Endodermal cell (in vitro differentiated cells): ENCODE measurements at regions not wholly inside any gene's neighbourhood (a gene's known extent, or its start where the extent isn't known, plus 50 kb on each side); places are given as distances from the start of the nearest gene placed in this dataset.

Experiments used
- DNase-seq: peaks from one replicate; pipeline ENCODE4 v3.0.0-alpha.2; 2017
- H3K27ac ChIP-seq: 2 replicates; pipeline ENCODE4 v1.5.1; 2013; ENCODE audit warnings: mild to moderate bottlenecking, low read depth, low read length, moderate library complexity
- H3K27me3 ChIP-seq: 2 replicates; pipeline ENCODE4 v1.6.1; 2013; ENCODE audit warnings: mild to moderate bottlenecking, low read length, moderate library complexity; ENCODE audit not compliant: insufficient read depth, control insufficient read depth, poor library complexity, severe bottlenecking
- H3K36me3 ChIP-seq: 2 replicates; pipeline ENCODE4 v1.7.0; 2013; ENCODE audit warnings: mild to moderate bottlenecking, low read length, moderate library complexity; ENCODE audit not compliant: control insufficient read depth, insufficient read depth
- H3K4me1 ChIP-seq: one replicate; pipeline ENCODE4 v1.7.0; 2013; ENCODE audit warnings: low read length; ENCODE audit not compliant: control insufficient read depth, insufficient read depth
- H3K4me3 ChIP-seq: 2 replicates; pipeline ENCODE4 v1.5.1; 2013; ENCODE audit warnings: mild to moderate bottlenecking, low read length, moderate library complexity
- H3K9ac ChIP-seq: 2 replicates; pipeline ENCODE4 v1.6.1; 2013; ENCODE audit warnings: mild to moderate bottlenecking, low read length, moderate library complexity; ENCODE audit not compliant: poor library complexity, severe bottlenecking; ENCODE audit errors: extremely low read depth
- H3K9me3 ChIP-seq: 2 replicates; pipeline ENCODE4 v1.6.1; 2013; ENCODE audit warnings: mild to moderate bottlenecking, low read length, moderate library complexity; ENCODE audit not compliant: control insufficient read depth
- H3K27ac Mint-ChIP-seq: 2 replicates; pipeline ENCODE4 v1.8.0; 2020; ENCODE audit warnings: mixed read lengths
- H3K27me3 Mint-ChIP-seq: 2 replicates; pipeline ENCODE4 v1.8.0; 2021; ENCODE audit warnings: mild to moderate bottlenecking, mixed read lengths; ENCODE audit not compliant: insufficient read depth
- H3K36me3 Mint-ChIP-seq: 2 replicates; pipeline ENCODE4 v1.8.0; 2020; ENCODE audit warnings: low read depth, mixed read lengths
- H3K4me1 Mint-ChIP-seq: 2 replicates; pipeline ENCODE4 v1.8.0; 2020; ENCODE audit warnings: mixed read lengths
- H3K4me3 Mint-ChIP-seq: 2 replicates; pipeline ENCODE4 v1.8.0; 2020; ENCODE audit warnings: mild to moderate bottlenecking, moderate library complexity, mixed read lengths
- H3K9me3 Mint-ChIP-seq: 2 replicates; pipeline ENCODE4 v1.8.0; 2020; ENCODE audit warnings: mild to moderate bottlenecking, mixed read lengths
- WGBS, 2 experiments: methylation state at CpG; one replicate each; pipeline versions ENCODE4 v1.1.5 to v1.1.7; 2013; ENCODE audit warnings: missing lambda C conversion rate in 2 of 2, mixed read lengths in 1 of 2; ENCODE audit not compliant: insufficient coverage in 1 of 2, insufficient read length in 1 of 2; 5-methylcytosine and 5-hydroxymethylcytosine counted together
- TF ChIP-seq, protein P1 (sequence below): fragments of 200-600 bp; sonication (generic); conservative IDR thresholded peaks from 2 replicates; pipeline ENCODE4 v1.5.0; 2021; ENCODE audit warnings: antibody characterized with exemption, mild to moderate bottlenecking

DNA sequence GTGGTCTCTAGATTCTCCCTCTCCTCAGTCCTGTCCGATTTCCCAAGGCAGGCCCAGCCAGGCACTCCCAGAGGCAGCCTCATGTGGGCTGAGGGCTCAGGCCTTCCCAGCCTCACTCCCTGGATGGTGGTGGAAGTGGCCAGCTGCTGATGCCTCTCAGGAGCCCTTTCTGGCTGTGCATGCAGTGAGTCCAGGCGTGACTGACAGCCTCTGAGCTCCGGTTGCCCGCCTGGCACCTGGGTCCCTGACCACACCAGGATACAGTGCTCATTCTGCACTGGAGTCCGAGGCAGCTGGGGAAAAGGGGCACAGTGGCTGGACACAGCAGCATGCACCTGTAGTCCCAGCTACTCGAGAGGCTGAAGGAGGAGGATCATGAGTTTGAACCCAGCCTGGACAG is 132.6 kb downstream of the CUL2 start:
- H3K36me3 ChIP-seq = no peaks in the 10 kb centered on the region
- no peak overlapping the region for H3K4me3 Mint-ChIP-seq
- H3K27me3 Mint-ChIP-seq = no peaks in the 10 kb centered on the region
- TF ChIP-seq, protein P1, sequence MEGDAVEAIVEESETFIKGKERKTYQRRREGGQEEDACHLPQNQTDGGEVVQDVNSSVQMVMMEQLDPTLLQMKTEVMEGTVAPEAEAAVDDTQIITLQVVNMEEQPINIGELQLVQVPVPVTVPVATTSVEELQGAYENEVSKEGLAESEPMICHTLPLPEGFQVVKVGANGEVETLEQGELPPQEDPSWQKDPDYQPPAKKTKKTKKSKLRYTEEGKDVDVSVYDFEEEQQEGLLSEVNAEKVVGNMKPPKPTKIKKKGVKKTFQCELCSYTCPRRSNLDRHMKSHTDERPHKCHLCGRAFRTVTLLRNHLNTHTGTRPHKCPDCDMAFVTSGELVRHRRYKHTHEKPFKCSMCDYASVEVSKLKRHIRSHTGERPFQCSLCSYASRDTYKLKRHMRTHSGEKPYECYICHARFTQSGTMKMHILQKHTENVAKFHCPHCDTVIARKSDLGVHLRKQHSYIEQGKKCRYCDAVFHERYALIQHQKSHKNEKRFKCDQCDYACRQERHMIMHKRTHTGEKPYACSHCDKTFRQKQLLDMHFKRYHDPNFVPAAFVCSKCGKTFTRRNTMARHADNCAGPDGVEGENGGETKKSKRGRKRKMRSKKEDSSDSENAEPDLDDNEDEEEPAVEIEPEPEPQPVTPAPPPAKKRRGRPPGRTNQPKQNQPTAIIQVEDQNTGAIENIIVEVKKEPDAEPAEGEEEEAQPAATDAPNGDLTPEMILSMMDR = no peak
- no peak overlapping the region for H3K4me3 ChIP-seq
- H3K9ac ChIP-seq = no peak overlapping the region
- WGBS, 2 experiments = 89 to 92% methylated on average over 5 to 6 of the region's 6 CpGs
- H3K4me1 ChIP-seq = no peaks in the 10 kb centered on the region
- no peaks in the 10 kb centered on the region for H3K9me3 Mint-ChIP-seq
- no peak overlapping the region for H3K27ac ChIP-seq
- no peak overlapping the region for H3K27ac Mint-ChIP-seq
- no peak for DNase-seq
- H3K4me1 Mint-ChIP-seq = peaks cover 5% of the 10 kb centered on the region
- no peaks in the 10 kb centered on the region for H3K27me3 ChIP-seq
- no peaks in the 10 kb centered on the region for H3K36me3 Mint-ChIP-seq
- no peaks in the 10 kb centered on the region for H3K9me3 ChIP-seq

DNA sequence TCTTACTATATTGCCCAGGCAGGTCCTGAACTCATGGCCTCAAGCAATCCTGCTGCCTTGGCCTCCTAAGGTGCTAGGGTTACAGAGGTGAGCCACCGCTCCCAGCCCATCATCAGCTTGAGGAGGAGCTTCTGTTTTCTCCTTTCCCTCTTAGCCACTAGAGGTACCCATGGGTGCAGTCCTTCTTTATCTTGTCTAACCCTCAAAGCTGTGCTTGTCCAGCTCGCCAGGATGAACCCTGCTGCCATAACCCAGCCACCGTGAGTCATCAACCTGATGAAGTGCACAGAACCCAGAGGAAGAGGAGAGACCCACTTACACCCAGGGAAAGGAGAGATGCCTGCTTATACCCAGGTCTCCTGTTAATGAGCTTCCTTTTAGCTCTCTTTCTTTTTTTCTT is 133.4 kb downstream of the CUL2 start:
- H3K36me3 Mint-ChIP-seq = no peaks in the 10 kb centered on the region
- TF ChIP-seq, protein P1 = no peak
- WGBS, 2 experiments = 91 to 100% methylated on average over 2 to 3 of the region's 3 CpGs
- no peak for DNase-seq
- Histone ChIP-seq H3K9ac (no peak overlapping the region), H3K27ac (no peak overlapping the region), H3K4me1 (no peaks in the 10 kb centered on the region), H3K27me3 (no peaks in the 10 kb centered on the region), H3K9me3 (no peaks in the 10 kb centered on the region), H3K36me3 (no peaks in the 10 kb centered on the region), H3K4me3 (no peak overlapping the region)
- peaks cover 5% of the 10 kb centered on the region for H3K4me1 Mint-ChIP-seq
- H3K27me3 Mint-ChIP-seq = no peaks in the 10 kb centered on the region
- no peaks in the 10 kb centered on the region for H3K9me3 Mint-ChIP-seq
- H3K27ac Mint-ChIP-seq = no peak overlapping the region
- no peak overlapping the region for H3K4me3 Mint-ChIP-seq

DNA sequence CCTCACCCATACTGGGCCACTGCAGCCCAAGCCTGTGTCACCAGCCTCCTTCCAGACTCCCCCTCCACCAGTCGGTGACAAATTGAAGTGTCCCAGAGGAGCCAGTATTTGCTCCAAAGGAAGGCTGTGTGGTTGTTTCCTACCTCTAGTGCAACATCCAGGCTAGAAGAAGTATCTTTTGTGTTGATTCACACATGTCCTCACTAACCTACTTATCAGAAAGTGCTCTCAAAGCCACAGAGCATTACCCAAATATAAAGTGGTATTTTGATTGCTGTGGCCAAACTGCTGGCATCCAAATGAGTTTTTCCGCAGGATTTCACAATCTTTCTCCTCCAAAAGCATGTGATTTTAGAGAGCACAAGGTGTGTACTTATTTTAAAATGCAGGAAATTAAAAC is 134.8 kb downstream of the CUL2 start:
- Mint-ChIP-seq H3K27ac (no peak overlapping the region), H3K9me3 (no peaks in the 10 kb centered on the region), H3K4me3 (no peak overlapping the region), H3K27me3 (no peaks in the 10 kb centered on the region), H3K4me1 (peaks cover 5% of the 10 kb centered on the region), H3K36me3 (no peaks in the 10 kb centered on the region)
- Histone ChIP-seq H3K9me3 (no peaks in the 10 kb centered on the region), H3K4me3 (no peak overlapping the region), H3K27me3 (no peaks in the 10 kb centered on the region), H3K36me3 (no peaks in the 10 kb centered on the region), H3K4me1 (no peaks in the 10 kb centered on the region), H3K9ac (no peak overlapping the region), H3K27ac (no peak overlapping the region)
- TF ChIP-seq, protein P1 = no peak
- DNase-seq = no peak
- 90 to 100% methylated on average over 2 of the region's 2 CpGs for WGBS, 2 experiments
